MCF 10A (cell line): ENCODE measurements at regions not wholly inside any gene's neighbourhood (a gene's known extent, or its start where the extent isn't known, plus 50 kb on each side); places are given as distances from the start of the nearest gene placed in this dataset.

Experiments
- BruUV-seq: library from RNA; stranded (reverse); fragments of 400-500 nt; replicated peaks from 2 replicates; lab custom pipeline; 2021; lab: Mats Ljungman, UMichigan
- CTCF ChIA-PET: fragments of 300-600 bp; sonication (Branson Sonifier 250); formaldehyde crosslinking; extraction: SDS; loops from one replicate; lab custom pipeline; 2021; ENCODE audit warnings: antibody characterized with exemption, inconsistent platforms; lab: Yijun Ruan, JAX
- POLR2A ChIA-PET: fragments of 300-600, 350-650 bp; sonication (Branson Sonifier 250); formaldehyde crosslinking; extraction: SDS; loops from one replicate; lab custom pipeline; 2020; ENCODE audit warnings: antibody characterized with exemption, inconsistent platforms; lab: Yijun Ruan, JAX
- DNase-seq: peaks from one replicate; pipeline ENCODE4 v3.0.0-alpha.2; 2018; ENCODE audit not compliant: unreplicated experiment
- H3K27ac Mint-ChIP-seq: one replicate; pipeline ENCODE4 v1.8.0; 2022; ENCODE audit warnings: mild to moderate bottlenecking, low read depth, mixed read lengths; ENCODE audit not compliant: unreplicated experiment
- H3K27me3 Mint-ChIP-seq: one replicate; pipeline ENCODE4 v1.8.0; 2022; ENCODE audit warnings: mixed read lengths; ENCODE audit not compliant: insufficient read depth, unreplicated experiment
- H3K36me3 Mint-ChIP-seq: one replicate; pipeline ENCODE4 v1.8.0; 2022; ENCODE audit warnings: mild to moderate bottlenecking, moderate library complexity, mixed read lengths; ENCODE audit not compliant: insufficient read depth, unreplicated experiment
- H3K4me1 Mint-ChIP-seq: one replicate; pipeline ENCODE4 v1.8.0; 2022; ENCODE audit warnings: mixed read lengths; ENCODE audit not compliant: insufficient read depth, unreplicated experiment
- H3K4me3 Mint-ChIP-seq: one replicate; pipeline ENCODE4 v1.8.0; 2022; ENCODE audit warnings: mild to moderate bottlenecking, moderate library complexity, mixed read lengths; ENCODE audit not compliant: unreplicated experiment
- H3K9me3 Mint-ChIP-seq: one replicate; pipeline ENCODE4 v1.8.0; 2022; ENCODE audit warnings: mixed read lengths; ENCODE audit not compliant: unreplicated experiment
- CTCF ChIP-seq: fragments of 200-600 bp; IDR thresholded peaks from one replicate; pipeline ENCODE4 v1.8.0; 2022; ENCODE audit warnings: antibody characterized with exemption, mild to moderate bottlenecking; ENCODE audit not compliant: unreplicated experiment
- intact Hi-C: fragments of 100-400 bp; cut with micrococcal nuclease; formaldehyde crosslinking; loops from 2 replicates; pipeline ENCODE4 v1.14.1; 2022

- BruUV-seq, result no TSS peak
- Mint-ChIP-seq H3K4me1 (no peaks in the 10 kb centered on the region), H3K27ac (no peak overlapping the region), H3K9me3 (peaks cover 42% of the 10 kb centered on the region), H3K4me3 (no peak overlapping the region), H3K27me3 (no peaks in the 10 kb centered on the region), H3K36me3 (no peaks in the 10 kb centered on the region)
- ChIA-PET POLR2A (interaction anchor here (0.6 kb wide), 1 partner anchor 197 kb away, joined by 3 read pairs; no protein-coding TSS in a partner anchor), CTCF (interaction anchor here (0.7 kb wide), 1 partner anchor 40 kb away, joined by 3 read pairs; no protein-coding TSS in a partner anchor)
- intact Hi-C loops, result no loop called here
- DNase-seq, result no peak
- no peak for TF ChIP-seq CTCF
Measured at GRCh38 chr19:29410601-29411000, 115.2 kb upstream of the VSTM2B start.

- no peak for DNase-seq
- intact Hi-C loops, result no loop called here
- no TSS peak for BruUV-seq
- Mint-ChIP-seq H3K4me3 (no peak overlapping the region), H3K27ac (no peak overlapping the region), H3K9me3 (peaks cover 42% of the 10 kb centered on the region), H3K36me3 (no peaks in the 10 kb centered on the region), H3K4me1 (no peaks in the 10 kb centered on the region), H3K27me3 (no peaks in the 10 kb centered on the region)
- ChIA-PET POLR2A (no interaction called here), CTCF (interaction anchor here (0.6 to 0.7 kb wide), 3 partner anchors 12 to 40 kb away, joined by 3 read pairs; no protein-coding TSS in a partner anchor)
- no peak for TF ChIP-seq CTCF
Measured at GRCh38 chr19:29411113-29411581, 114.6 kb upstream of the VSTM2B start.

DNA sequence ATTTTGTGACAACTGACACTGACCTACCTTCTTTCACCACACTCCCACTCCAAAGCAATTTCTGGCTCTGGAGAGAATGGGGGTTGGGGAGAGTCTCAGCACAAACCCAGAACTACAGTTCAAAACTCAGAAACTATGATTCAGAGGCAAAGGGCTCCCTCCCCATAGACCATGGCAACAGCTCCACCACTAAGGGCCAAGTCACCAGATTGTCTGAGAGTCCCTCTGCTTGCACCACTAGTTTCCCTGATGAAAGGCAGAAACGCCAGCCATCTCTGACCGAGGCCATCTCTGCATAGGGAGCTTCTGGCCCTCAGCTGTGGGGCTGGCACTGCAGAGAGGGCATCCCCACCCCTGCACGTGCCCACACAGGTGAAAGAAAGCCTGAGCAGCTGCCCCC is 112.4 kb upstream of the VSTM2B start:
- H3K27me3 Mint-ChIP-seq, result no peaks in the 10 kb centered on the region
- no peaks in the 10 kb centered on the region for H3K4me1 Mint-ChIP-seq
- no TSS peak for BruUV-seq
- no peak overlapping the region for H3K4me3 Mint-ChIP-seq
- TF ChIP-seq CTCF, result no peak
- DNase-seq, result no peak
- H3K9me3 Mint-ChIP-seq, result peaks cover 40% of the 10 kb centered on the region
- no peak overlapping the region for H3K27ac Mint-ChIP-seq
- ChIA-PET CTCF (interaction anchor here (0.6 kb wide), 1 partner anchor 1241 kb away, joined by 3 read pairs; no protein-coding TSS in a partner anchor), POLR2A (no interaction called here)
- intact Hi-C loops, result no loop called here
- no peaks in the 10 kb centered on the region for H3K36me3 Mint-ChIP-seq

GRCh38 chr19:29415507-29415906 is 110.3 kb upstream of the VSTM2B start:
- H3K27me3 Mint-ChIP-seq, result no peaks in the 10 kb centered on the region
- CTCF ChIA-PET, result no interaction called here
- no peaks in the 10 kb centered on the region for H3K36me3 Mint-ChIP-seq
- no peak overlapping the region for H3K4me3 Mint-ChIP-seq
- H3K9me3 Mint-ChIP-seq, result peaks cover 43% of the 10 kb centered on the region
- POLR2A ChIA-PET, result no interaction called here
- intact Hi-C loops, result no loop called here
- no peak for TF ChIP-seq CTCF
- H3K4me1 Mint-ChIP-seq, result no peaks in the 10 kb centered on the region
- no TSS peak for BruUV-seq
- H3K27ac Mint-ChIP-seq, result no peak overlapping the region
- no peak for DNase-seq
